ENCODE measurements at regions not wholly inside any gene's neighbourhood (a gene's known extent, or its start where the extent isn't known, plus 50 kb on each side); places are given as distances from the start of the nearest gene placed in this dataset.

- TF ChIP-seq CTCF (IDR thresholded peaks at IDR 0.05), result no peak
- TF ChIP-seq POLR2A (IDR thresholded peaks at IDR 0.05), result no peak
Measured at GRCh38 chr2:64780041-64780440, 126.3 kb upstream of the SERTAD2 start.

Data from right lobe of liver (tissue), 4 donors.